IMR-90 (cell line): ENCODE measurements at regions not wholly inside any gene's neighbourhood (a gene's known extent, or its start where the extent isn't known, plus 50 kb on each side); places are given as distances from the start of the nearest gene placed in this dataset.

Experiments used
- ATAC-seq: fragments of 200-7000 bp; cut with Tn5 transposase; 2 replicates; pipeline ENCODE4 v1.9.1; 2020; ENCODE audit warnings: low read depth, mild to moderate bottlenecking, moderate library complexity
- BruUV-seq: library from RNA; stranded (reverse); fragments of 400-500 nt; replicated peaks from 2 replicates; lab custom pipeline; 2021; lab: Mats Ljungman, UMichigan
- CTCF ChIA-PET: fragments of 300-600 bp; formaldehyde crosslinking; extraction: SDS; loops from one replicate; lab custom pipeline; 2021; ENCODE audit warnings: antibody characterized with exemption; lab: Yijun Ruan, JAX
- POLR2A ChIA-PET: fragments of 300-600 bp; sonication (Branson Sonifier 250); formaldehyde crosslinking; loops from one replicate; lab custom pipeline; 2022; ENCODE audit warnings: antibody characterized with exemption; ENCODE audit not compliant: unreplicated experiment; lab: Charles Lee
- DNase-seq: peaks from one replicate; pipeline ENCODE4 v3.0.0; 2013
- H2AFZ ChIP-seq: replicated peaks from 2 replicates; pipeline ENCODE3; 2013; ENCODE audit warnings: low read length, mild to moderate bottlenecking; ENCODE audit not compliant: poor library complexity
- H2AK5ac ChIP-seq: 2 replicates; pipeline ENCODE4 v1.6.1; 2013; ENCODE audit warnings: low read depth, low read length, inconsistent platforms
- H2AK9ac ChIP-seq: replicated peaks from 2 replicates; pipeline ENCODE3; 2013; ENCODE audit warnings: mild to moderate bottlenecking, low read depth, low read length, moderate library complexity; ENCODE audit not compliant: poor library complexity
- H2BK120ac ChIP-seq: 2 replicates; pipeline ENCODE4 v1.6.1; 2013; ENCODE audit warnings: low read depth, low read length, inconsistent platforms
- H2BK15ac ChIP-seq: 3 replicates; pipeline ENCODE4 v1.6.1; 2013; ENCODE audit warnings: low read depth, low read length, inconsistent platforms
- H2BK20ac ChIP-seq: 2 replicates; pipeline ENCODE4 v1.6.1; 2013; ENCODE audit warnings: low read depth, mild to moderate bottlenecking, inconsistent platforms, low read length, moderate library complexity
- H2BK5ac ChIP-seq: 2 replicates; pipeline ENCODE4 v1.6.1; 2013; ENCODE audit warnings: mild to moderate bottlenecking, low read depth, low read length, inconsistent platforms; ENCODE audit not compliant: poor library complexity, severe bottlenecking
- H3K14ac ChIP-seq: replicated peaks from 2 replicates; pipeline ENCODE4 v1.6.1; 2013; ENCODE audit warnings: low read depth, low read length, inconsistent platforms
- H3K18ac ChIP-seq: 2 replicates; pipeline ENCODE4 v1.6.1; 2013; ENCODE audit warnings: low read depth, low read length, control low read depth
- H3K23ac ChIP-seq: 2 replicates; pipeline ENCODE4 v1.6.1; 2013; ENCODE audit warnings: low read depth, low read length, inconsistent platforms
- H3K27ac ChIP-seq: 2 replicates; pipeline ENCODE4 v1.5.1; 2013; ENCODE audit warnings: mild to moderate bottlenecking, control low read depth, low read length; ENCODE audit not compliant: insufficient read depth
- H3K27me3 ChIP-seq: 2 replicates; pipeline ENCODE4 v1.6.1; 2013; ENCODE audit warnings: low read length; ENCODE audit not compliant: control insufficient read depth, insufficient read depth
- H3K36me3 ChIP-seq: 2 replicates; pipeline ENCODE4 v1.6.1; 2013; ENCODE audit warnings: low read length, mixed read lengths; ENCODE audit not compliant: control insufficient read depth, insufficient read depth
- H3K4ac ChIP-seq: 2 replicates; pipeline ENCODE4 v1.6.1; 2013; ENCODE audit warnings: low read depth, low read length, inconsistent platforms
- H3K4me1 ChIP-seq: 2 replicates; pipeline ENCODE4 v1.6.1; 2013; ENCODE audit warnings: low read length, mixed read lengths; ENCODE audit not compliant: control insufficient read depth, insufficient read depth
- H3K4me2 ChIP-seq: 2 replicates; pipeline ENCODE4 v1.6.1; 2013; ENCODE audit warnings: low read depth, mild to moderate bottlenecking, control low read depth, low read length, moderate library complexity
- H3K4me3 ChIP-seq: 2 replicates; pipeline ENCODE4 v1.5.1; 2013; ENCODE audit warnings: low read depth, mild to moderate bottlenecking, control low read depth, low read length, moderate library complexity; ENCODE audit not compliant: insufficient read depth
- H3K56ac ChIP-seq: 2 replicates; pipeline ENCODE4 v1.6.1; 2013; ENCODE audit warnings: low read length, inconsistent platforms; ENCODE audit not compliant: insufficient read depth; ENCODE audit errors: extremely low read depth
- H3K79me1 ChIP-seq, 2 experiments: 2 replicates each; pipeline ENCODE4 v1.6.1; 2013; ENCODE audit warnings: low read length in 2 of 2, inconsistent platforms in 1 of 2, low read depth in 1 of 2
- H3K9ac ChIP-seq: 2 replicates; pipeline ENCODE4 v1.6.1; 2013; ENCODE audit warnings: low read depth, low read length, control low read depth
- H3K9me1 ChIP-seq: 2 replicates; pipeline ENCODE4 v1.6.1; 2013; ENCODE audit warnings: low read length, inconsistent platforms; ENCODE audit not compliant: insufficient read depth
- H3K9me3 ChIP-seq: 2 replicates; pipeline ENCODE4 v1.6.1; 2013; ENCODE audit warnings: low read length; ENCODE audit not compliant: control insufficient read depth, insufficient read depth
- H4K20me1 ChIP-seq: 2 replicates; pipeline ENCODE4 v1.6.1; 2013; ENCODE audit warnings: low read length, inconsistent platforms; ENCODE audit not compliant: insufficient read depth
- H4K5ac ChIP-seq: 2 replicates; pipeline ENCODE4 v1.6.1; 2013; ENCODE audit warnings: mild to moderate bottlenecking, low read depth, low read length, control low read depth
- H4K8ac ChIP-seq, 2 experiments: 2 replicates each; pipeline ENCODE4 v1.6.1; 2013; ENCODE audit warnings: low read depth in 2 of 2, low read length in 2 of 2, control low read depth in 1 of 2, inconsistent platforms in 1 of 2
- H4K91ac ChIP-seq: 2 replicates; pipeline ENCODE4 v1.6.1; 2013; ENCODE audit warnings: low read depth, low read length, inconsistent platforms; ENCODE audit not compliant: insufficient read depth
- BHLHE40 ChIP-seq: fragments of 150-350 bp; IDR thresholded peaks from 2 replicates; pipeline ENCODE4 v1.6.1; 2016; ENCODE audit warnings: mild to moderate bottlenecking, low read depth, low read length
- CEBPB ChIP-seq: IDR thresholded peaks from 2 replicates; pipeline ENCODE4 v1.6.1; 2012; ENCODE audit warnings: low read depth, low read length, improper control_type of control experiment
- CHD1 ChIP-seq: IDR thresholded peaks from 2 replicates; pipeline ENCODE4 v1.6.1; 2012; ENCODE audit warnings: low read depth, low read length, improper control_type of control experiment
- ELK1 ChIP-seq: fragments of 150-350 bp; IDR thresholded peaks from 2 replicates; pipeline ENCODE4 v1.6.1; 2016; ENCODE audit warnings: low read depth, mild to moderate bottlenecking, low read length, moderate library complexity, borderline replicate concordance
- FOS ChIP-seq: fragments of 150-350 bp; IDR thresholded peaks from 2 replicates; pipeline ENCODE4 v1.6.1; 2016; ENCODE audit warnings: low read depth, low read length
- MAZ ChIP-seq: IDR thresholded peaks from 2 replicates; pipeline ENCODE4 v1.6.1; 2012; ENCODE audit warnings: low read depth, mild to moderate bottlenecking, low read length, improper control_type of control experiment, moderate library complexity, borderline replicate concordance
- MXI1 ChIP-seq: IDR thresholded peaks from 2 replicates; pipeline ENCODE4 v1.6.1; 2012; ENCODE audit warnings: low read depth, mild to moderate bottlenecking, low read length, moderate library complexity, borderline replicate concordance
- NFE2L2 ChIP-seq: fragments of 150-350 bp; IDR thresholded peaks from 2 replicates; pipeline ENCODE4 v1.6.1; 2016; ENCODE audit warnings: low read depth, mild to moderate bottlenecking, low read length
- RCOR1 ChIP-seq: IDR thresholded peaks from 2 replicates; pipeline ENCODE4 v1.6.1; 2012; ENCODE audit warnings: mild to moderate bottlenecking, low read length, improper control_type of control experiment; ENCODE audit not compliant: insufficient replicate concordance
- RFX5 ChIP-seq: IDR thresholded peaks from 2 replicates; pipeline ENCODE4 v1.8.0; 2012; ENCODE audit warnings: low read depth, mild to moderate bottlenecking, low read length, moderate library complexity
- SMC3 ChIP-seq: fragments of 150-350 bp; IDR thresholded peaks from 2 replicates; pipeline ENCODE4 v1.6.1; 2016; ENCODE audit warnings: low read depth, mild to moderate bottlenecking, antibody characterized with exemption, low read length, moderate library complexity
- WGBS, 2 experiments: methylation state at CpG; one replicate each; pipeline versions ENCODE4 v1.1.5 to v1.1.7; 2013; ENCODE audit warnings: missing lambda C conversion rate in 2 of 2; ENCODE audit not compliant: insufficient read length in 1 of 2; ENCODE audit errors: extremely low coverage in 2 of 2; 5-methylcytosine and 5-hydroxymethylcytosine counted together
- dilution Hi-C: fragments of 300-500 bp; cut with HindIII; formaldehyde crosslinking; loops from one replicate; pipeline ENCODE4 v1.14.3; 2018; ENCODE audit warnings: low sequenced_read_pairs; ENCODE audit not compliant: unreplicated experiment
- in situ Hi-C: fragments of 300-500 bp; cut with MboI; formaldehyde crosslinking; loops from 3 replicates; pipeline ENCODE4 v1.14.3; 2019; ENCODE audit warnings: low sequenced_read_pairs, inconsistent platforms, mixed read lengths
- intact Hi-C: fragments of 100-400 bp; cut with micrococcal nuclease; formaldehyde crosslinking; loops from 2 replicates; pipeline ENCODE4 v1.10.0; 2022

GRCh38 chr3:96059301-96059700, 755.1 kb upstream of the EPHA6 start:
- Histone ChIP-seq H3K9me3 (0 out of 2 replicates have a peak, but pooled peaks cover 4% of the 10 kb centered on the region), H4K8ac (no peak overlapping the region), H3K9ac (no peak overlapping the region), H3K9me1 (no peaks in the 10 kb centered on the region), H3K4me3 (no peak overlapping the region), H2BK5ac (no peak overlapping the region), H3K23ac (no peak overlapping the region), H4K91ac (no peak overlapping the region), H3K4ac (no peak overlapping the region), H3K4me2 (no peak overlapping the region), H3K18ac (no peak overlapping the region), H3K27ac (no peak overlapping the region), H3K27me3 (no peaks in the 10 kb centered on the region), H4K5ac (no peak overlapping the region), H4K20me1 (no peaks in the 10 kb centered on the region), H2BK120ac (no peak overlapping the region), H3K36me3 (no peaks in the 10 kb centered on the region), H2AFZ (no peak overlapping the region), H2BK15ac (no peak overlapping the region), H2AK9ac (no peak overlapping the region), H3K56ac (no peak overlapping the region), H2AK5ac (no peak overlapping the region), H2BK20ac (no peak overlapping the region), H3K4me1 (no peaks in the 10 kb centered on the region), H3K14ac (no peak overlapping the region), H3K79me1 (no peaks in the 10 kb centered on the region)
- BruUV-seq = no TSS peak
- WGBS, 2 experiments = no CpG with 5 or more reads among the region's 1 CpG
- intact Hi-C loops (no loop called here), in situ Hi-C loops (no loop called here), dilution Hi-C loops (no loop called here)
- no peak for ATAC-seq
- ChIA-PET POLR2A (no interaction called here), CTCF (no interaction called here)
- no peak for TF ChIP-seq CEBPB
- no peak for TF ChIP-seq ELK1
- no peak for TF ChIP-seq MAZ
- TF ChIP-seq RCOR1 = no peak
- TF ChIP-seq BHLHE40 = no peak
- no peak for TF ChIP-seq NFE2L2
- no peak for TF ChIP-seq FOS
- TF ChIP-seq RFX5 = no peak
- no peak for TF ChIP-seq MXI1
- no peak for TF ChIP-seq CHD1
- TF ChIP-seq SMC3 = no peak
- DNase-seq = no peak
